H1 (cell line): ENCODE measurements at regions not wholly inside any gene's neighbourhood (a gene's known extent, or its start where the extent isn't known, plus 50 kb on each side); places are given as distances from the start of the nearest gene placed in this dataset.

Source experiments
- CTBP2 ChIP-seq: IDR thresholded peaks from 2 replicates; pipeline ENCODE4 v1.7.0; 2011; ENCODE audit warnings: borderline replicate concordance, mild to moderate bottlenecking, moderate library complexity, mixed read lengths, low read length; ENCODE audit not compliant: insufficient read depth, insufficient read length
- SIX5 ChIP-seq: IDR thresholded peaks from 2 replicates; pipeline ENCODE4 v1.6.1; 2011; ENCODE audit warnings: mild to moderate bottlenecking, low read depth, low read length
- TF ChIP-seq, protein P1 (sequence below): IDR thresholded peaks from 2 replicates; pipeline ENCODE4 v1.6.1; 2012; ENCODE audit warnings: inconsistent platforms

DNA sequence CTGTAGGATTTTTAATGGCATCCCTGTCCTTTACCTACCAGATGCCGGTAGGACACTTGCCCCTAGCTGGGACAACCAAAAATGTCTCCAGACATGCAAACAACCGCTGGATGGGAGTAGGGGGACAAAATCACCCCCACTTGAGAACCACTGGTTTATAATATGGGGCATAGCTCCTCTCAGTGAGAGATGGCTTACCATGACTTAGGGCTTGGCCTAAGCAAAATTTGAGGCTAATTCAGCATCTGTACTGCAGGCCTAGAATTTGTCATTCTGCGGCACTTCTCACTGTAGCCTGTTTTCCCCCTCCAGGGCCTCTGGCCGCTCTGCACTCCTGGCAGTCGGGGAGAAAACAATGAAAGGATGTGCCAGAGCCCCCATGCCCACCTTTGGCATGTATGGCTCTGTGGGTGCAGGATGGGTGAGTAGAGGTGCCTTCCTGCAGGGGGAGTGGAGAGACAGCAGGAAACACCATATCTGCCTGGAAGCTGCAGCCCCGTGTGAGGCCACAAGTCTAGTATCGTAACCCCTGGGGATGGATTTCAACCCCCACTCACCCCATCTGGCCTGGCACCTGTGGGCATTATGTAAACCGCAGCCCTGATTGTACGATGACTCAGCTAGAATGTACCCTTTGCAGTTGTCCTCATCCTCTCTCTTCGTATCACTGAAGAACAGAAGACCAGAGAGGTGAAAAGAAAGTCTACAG, 268.1 kb downstream of the SOX9 start (continued):
- TF ChIP-seq CTBP2, result no peak
- TF ChIP-seq SIX5, result no peak
- TF ChIP-seq, protein P1, sequence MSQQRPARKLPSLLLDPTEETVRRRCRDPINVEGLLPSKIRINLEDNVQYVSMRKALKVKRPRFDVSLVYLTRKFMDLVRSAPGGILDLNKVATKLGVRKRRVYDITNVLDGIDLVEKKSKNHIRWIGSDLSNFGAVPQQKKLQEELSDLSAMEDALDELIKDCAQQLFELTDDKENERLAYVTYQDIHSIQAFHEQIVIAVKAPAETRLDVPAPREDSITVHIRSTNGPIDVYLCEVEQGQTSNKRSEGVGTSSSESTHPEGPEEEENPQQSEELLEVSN, result no peak
